Adrenal gland (tissue), 9 donors: ENCODE measurements at regions not wholly inside any gene's neighbourhood (a gene's known extent, or its start where the extent isn't known, plus 50 kb on each side); places are given as distances from the start of the nearest gene placed in this dataset.

Experiments used
- DNase-seq, 7 donors: peaks; one replicate each; pipeline ENCODE4 v3.0.0-alpha.2; 2019 to 2020
- H3K27ac ChIP-seq, 5 donors: fragments of 200-600 bp; sonication (generic) in 4 of 5; 1 replicate in 3 of 5; 2 replicates in 2 of 5; pipeline versions ENCODE4 v1.5.1 to v1.8.0; 2016 to 2020; ENCODE audit warnings: mild to moderate bottlenecking in 1 of 5
- H3K27me3 ChIP-seq: fragments of 200-600 bp; 2 replicates; pipeline ENCODE4 v1.8.0; 2021
- H3K36me3 ChIP-seq, 2 donors: fragments of 200-600 bp; replicated peaks in 1 of 2; 1 replicate in 1 of 2; 2 replicates in 1 of 2; pipeline versions ENCODE4 v1.5.1 to v1.8.0; 2018 to 2022
- H3K4me1 ChIP-seq, 2 donors: fragments of 200-600 bp; replicated peaks in 1 of 2; 1 replicate in 1 of 2; 2 replicates in 1 of 2; pipeline versions ENCODE4 v1.5.1 to v1.8.0; 2018 to 2021
- H3K4me3 ChIP-seq, 4 donors: fragments of 200-600 bp; sonication (generic) in 3 of 4; one replicate each; pipeline ENCODE4 v1.5.1; 2016 to 2018
- H3K9me3 ChIP-seq, 3 donors: fragments of 200-600 bp; sonication (generic) in 1 of 3; replicated peaks in 1 of 3; 1 replicate in 2 of 3; 2 replicates in 1 of 3; pipeline versions ENCODE4 v1.5.1 to v1.8.0; 2016 to 2021
- POLR2A ChIP-seq, 2 donors: fragments of 450-650 bp; IDR thresholded peaks; one replicate each; pipeline ENCODE4 v1.6.1; 2017; ENCODE audit warnings: antibody characterized with exemption in 2 of 2, mild to moderate bottlenecking in 2 of 2, moderate library complexity in 1 of 2
- WGBS, 4 donors: extraction: QIAGEN DNeasy Blood & Tissue Kit in 2 of 4; methylation state at CpG; one replicate each; pipeline versions ENCODE4 v1.1.5 to v1.1.7; 2013 to 2017; 5-methylcytosine and 5-hydroxymethylcytosine counted together
- intact Hi-C, 2 donors: fragments of 100-400 bp; cut with DNase I; formaldehyde crosslinking; loops; one replicate each; pipeline versions ENCODE4 v1.14.1 to v1.15.0; 2022 to 2023
- TF ChIP-seq, protein P1 (sequence below), 6 experiments: fragments of 450-650 bp in 4 of 6; fragments of 200-600 bp in 2 of 6; sonication (generic) in 1 of 6; IDR thresholded peaks; 1 replicate in 5 of 6; 2 replicates in 1 of 6; pipeline versions ENCODE4 v1.5.1 to v1.8.0; 2016 to 2021; ENCODE audit warnings: antibody characterized with exemption in 6 of 6, mild to moderate bottlenecking in 2 of 6, moderate library complexity in 1 of 6
- donor health status: healthy with polysubstance abuse.
- donor health status: Bipolar disorder and iron deficiency.
- donor health status: DM: yes; HTN: yes; CAD: no.
- donor health status: DM: no; HTN: no; CAD: no.
- donor health status: DM: no; HTN: no; CAD: no.

GRCh38 chr14:99038431-99038820, 233.6 kb downstream of the BCL11B start:
- H3K9me3 ChIP-seq = no peaks in the 10 kb centered on the region
- TF ChIP-seq POLR2A (IDR thresholded peaks at IDR 0.05) = no peak
- TF ChIP-seq, protein P1, sequence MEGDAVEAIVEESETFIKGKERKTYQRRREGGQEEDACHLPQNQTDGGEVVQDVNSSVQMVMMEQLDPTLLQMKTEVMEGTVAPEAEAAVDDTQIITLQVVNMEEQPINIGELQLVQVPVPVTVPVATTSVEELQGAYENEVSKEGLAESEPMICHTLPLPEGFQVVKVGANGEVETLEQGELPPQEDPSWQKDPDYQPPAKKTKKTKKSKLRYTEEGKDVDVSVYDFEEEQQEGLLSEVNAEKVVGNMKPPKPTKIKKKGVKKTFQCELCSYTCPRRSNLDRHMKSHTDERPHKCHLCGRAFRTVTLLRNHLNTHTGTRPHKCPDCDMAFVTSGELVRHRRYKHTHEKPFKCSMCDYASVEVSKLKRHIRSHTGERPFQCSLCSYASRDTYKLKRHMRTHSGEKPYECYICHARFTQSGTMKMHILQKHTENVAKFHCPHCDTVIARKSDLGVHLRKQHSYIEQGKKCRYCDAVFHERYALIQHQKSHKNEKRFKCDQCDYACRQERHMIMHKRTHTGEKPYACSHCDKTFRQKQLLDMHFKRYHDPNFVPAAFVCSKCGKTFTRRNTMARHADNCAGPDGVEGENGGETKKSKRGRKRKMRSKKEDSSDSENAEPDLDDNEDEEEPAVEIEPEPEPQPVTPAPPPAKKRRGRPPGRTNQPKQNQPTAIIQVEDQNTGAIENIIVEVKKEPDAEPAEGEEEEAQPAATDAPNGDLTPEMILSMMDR (IDR thresholded peaks at IDR 0.05) = no peak
- H3K27me3 ChIP-seq = no peaks in the 10 kb centered on the region
- peaks cover 0 to 5% of the 10 kb centered on the region in 2 donors for H3K4me1 ChIP-seq
- DNase-seq = peak in 1 of 7 donors; percentile 11
- no peaks in the 10 kb centered on the region for H3K36me3 ChIP-seq
- no peak overlapping the region for H3K4me3 ChIP-seq
- peak overlapping the region in 1 of 5 donors; percentile 75 for H3K27ac ChIP-seq
- intact Hi-C loops = no loop called here
- 51 to 67% (median 57%) methylated on average over 4 of the region's 4 CpGs for WGBS, 4 donors

DNA sequence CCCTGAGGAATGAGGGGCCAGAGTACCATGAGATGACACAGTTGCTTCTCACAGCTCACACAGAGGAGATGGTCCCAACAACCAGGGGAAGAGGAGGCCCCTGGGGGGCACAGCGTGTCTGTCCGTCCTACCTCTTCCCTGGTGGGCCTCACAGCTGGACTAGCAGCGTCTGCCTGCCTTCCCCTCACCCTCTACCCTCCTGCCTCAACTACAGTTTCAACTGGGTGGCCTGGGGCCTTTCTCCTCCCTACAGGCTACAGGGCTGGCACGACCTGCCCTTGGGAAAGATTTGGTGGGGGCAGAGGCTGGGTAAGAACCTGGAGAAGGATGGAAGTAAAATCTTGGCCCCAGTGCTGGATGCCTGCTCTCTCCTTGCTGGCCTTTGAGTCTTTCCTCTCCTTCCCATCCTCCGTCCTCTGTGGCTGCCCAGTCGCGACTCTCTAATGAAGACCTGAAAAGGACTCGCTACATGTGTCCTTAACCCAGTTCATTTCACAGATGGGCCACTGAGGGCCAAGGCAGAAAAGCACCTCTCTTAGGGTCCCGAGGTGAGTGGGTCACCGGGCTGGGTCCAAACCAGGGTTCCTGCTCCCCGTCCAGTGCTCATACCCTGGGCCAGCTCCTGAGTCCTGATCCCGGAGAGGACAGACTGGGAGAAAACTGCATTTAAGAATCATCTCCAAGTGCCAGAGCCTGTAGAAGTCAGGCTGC, 232.5 kb downstream of the BCL11B start:
- Histone ChIP-seq H3K36me3 (no peaks in the 10 kb centered on the region), H3K27ac (no peak overlapping the region), H3K4me3 (no peak overlapping the region), H3K4me1 (peaks cover 0 to 5% of the 10 kb centered on the region in 2 donors), H3K9me3 (no peaks in the 10 kb centered on the region), H3K27me3 (no peaks in the 10 kb centered on the region)
- TF ChIP-seq POLR2A (IDR thresholded peaks at IDR 0.05) = no peak
- TF ChIP-seq, protein P1 (IDR thresholded peaks at IDR 0.05) = no peak
- 83 to 85% (median 84%) methylated on average over 8 to 12 of the region's 12 CpGs for WGBS, 4 donors
- DNase-seq = no peak
- intact Hi-C loops = no loop called here

GRCh38 chr14:99040052-99040451, 231.9 kb downstream of the BCL11B start:
- DNase-seq = no peak
- intact Hi-C loops = no loop called here
- H3K36me3 ChIP-seq = no peaks in the 10 kb centered on the region

DNA sequence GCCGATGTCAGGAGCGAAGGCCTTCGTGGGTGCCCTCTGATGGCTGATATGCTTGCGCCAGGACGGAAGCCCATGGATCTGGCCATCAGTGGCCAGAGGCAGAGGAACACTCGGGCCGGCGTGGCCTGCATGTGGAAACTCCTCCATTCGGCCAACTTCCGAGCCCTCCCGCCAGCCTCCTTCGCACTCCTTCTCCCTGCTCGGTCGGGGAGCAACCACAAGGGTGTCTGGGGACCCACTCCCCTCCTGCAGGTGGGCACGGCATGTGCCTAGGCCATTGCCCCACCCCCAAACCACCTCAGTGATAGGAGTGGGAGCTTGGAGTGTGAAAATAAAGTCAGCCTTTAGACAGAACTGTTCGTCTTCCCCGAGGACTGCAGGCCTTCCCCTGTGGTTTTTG, 231.3 kb downstream of the BCL11B start:
- Histone ChIP-seq H3K4me1 (peaks cover 0 to 1% of the 10 kb centered on the region in 2 donors), H3K9me3 (no peaks in the 10 kb centered on the region), H3K36me3 (no peaks in the 10 kb centered on the region), H3K27ac (no peak overlapping the region), H3K27me3 (no peaks in the 10 kb centered on the region), H3K4me3 (no peak overlapping the region)
- intact Hi-C loops = no loop called here
- WGBS, 4 donors = 85 to 93% (median 87%) methylated on average over 17 of the region's 17 CpGs
- no peak for DNase-seq
- no peak for TF ChIP-seq POLR2A (IDR thresholded peaks at IDR 0.05)
- TF ChIP-seq, protein P1 (IDR thresholded peaks at IDR 0.05) = no peak

More at GRCh38 chr14:99040052-99040451, 231.9 kb downstream of the BCL11B start:
- Histone ChIP-seq H3K9me3 (no peaks in the 10 kb centered on the region), H3K4me1 (peaks cover 0 to 5% of the 10 kb centered on the region in 2 donors), H3K4me3 (no peak overlapping the region), H3K27me3 (no peaks in the 10 kb centered on the region), H3K27ac (no peak overlapping the region)
- TF ChIP-seq, protein P1 (IDR thresholded peaks at IDR 0.05) = no peak
- no peak for TF ChIP-seq POLR2A (IDR thresholded peaks at IDR 0.05)
- WGBS, 4 donors = 78 to 84% (median 82%) methylated on average over 17 to 18 of the region's 18 CpGs
